HG02763 (cell line): ENCODE measurements at regions not wholly inside any gene's neighbourhood (a gene's known extent, or its start where the extent isn't known, plus 50 kb on each side); places are given as distances from the start of the nearest gene placed in this dataset.
"Not testable (repeated sequence)": the region's sequence is repeated elsewhere in the genome, so short reads cannot be mapped to it uniquely, and the experiment has no call there.

Source experiments
- ATAC-seq: cut with Tn5 transposase; IDR thresholded peaks from one replicate; pipeline ENCODE4 v1.9.1; 2021; ENCODE audit warnings: mild to moderate bottlenecking, moderate library complexity; ENCODE audit not compliant: unreplicated experiment

DNA sequence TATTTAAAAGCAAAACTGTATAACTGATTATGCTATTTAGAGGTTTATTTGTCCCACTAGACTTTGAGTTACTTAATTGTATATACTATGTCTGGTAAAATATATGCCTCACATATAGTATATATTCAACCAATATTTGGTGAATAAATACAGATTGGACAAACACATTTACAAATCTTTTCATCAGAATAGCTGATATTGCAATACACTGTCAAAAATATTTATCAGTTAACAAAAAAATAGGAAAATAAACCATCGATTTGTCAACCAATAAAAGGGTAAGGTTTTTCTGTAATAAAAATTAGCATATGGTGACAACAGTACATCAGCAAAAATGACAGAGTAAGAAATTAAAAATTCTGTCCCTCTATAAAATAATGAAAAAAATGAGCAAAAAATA lies 889.9 kb upstream of the INTU start:
- ATAC-seq: no peak

DNA sequence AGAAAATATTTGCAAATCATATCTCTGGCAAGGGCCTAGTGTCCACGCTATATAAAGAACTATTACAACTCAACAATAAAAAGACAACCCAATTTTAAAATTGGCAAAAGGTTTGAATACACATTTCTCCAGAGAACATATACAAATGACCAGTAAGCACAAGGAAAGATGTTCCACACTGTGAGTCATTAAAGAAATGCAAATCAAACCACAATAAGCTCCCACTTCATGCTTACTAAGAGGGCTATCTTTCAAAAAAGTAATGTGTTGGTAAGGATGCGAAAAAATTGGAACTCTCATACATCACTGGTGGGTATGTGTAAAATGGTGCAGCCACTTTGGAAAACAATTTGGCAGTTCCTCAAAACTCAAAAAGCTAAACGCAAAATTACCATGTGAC lies 884.0 kb upstream of the INTU start:
- no peak for ATAC-seq

- no peak for ATAC-seq
Observed at GRCh38 chr4:126750723-126751122, 882.0 kb upstream of the INTU start.

GRCh38 chr4:126752126-126752525 lies 880.6 kb upstream of the INTU start:
- ATAC-seq: no peak

DNA sequence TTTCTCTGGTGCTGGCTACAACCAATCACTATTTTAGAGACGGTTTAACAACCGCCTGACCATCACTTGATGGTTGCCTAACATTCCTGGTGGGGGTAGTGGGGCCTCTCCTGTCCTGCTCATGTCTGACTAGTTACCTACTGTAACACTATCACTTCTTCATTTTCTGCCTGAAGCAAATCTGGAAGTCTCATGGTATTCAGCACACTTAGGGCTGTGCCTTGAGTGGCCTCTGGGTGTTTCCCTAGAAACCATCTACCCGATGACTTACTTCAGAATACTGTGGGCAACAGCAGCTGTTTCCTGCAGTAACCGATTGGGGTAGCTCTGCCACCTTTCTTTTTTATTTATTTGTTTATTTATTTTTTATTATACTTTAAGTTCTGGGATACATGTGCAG lies 880.1 kb upstream of the INTU start:
- ATAC-seq: no peak

- no peak for ATAC-seq
Observed at GRCh38 chr4:126753592-126753991, 879.2 kb upstream of the INTU start.

GRCh38 chr4:126755506-126755905 lies 877.3 kb upstream of the INTU start:
- ATAC-seq: no peak

DNA sequence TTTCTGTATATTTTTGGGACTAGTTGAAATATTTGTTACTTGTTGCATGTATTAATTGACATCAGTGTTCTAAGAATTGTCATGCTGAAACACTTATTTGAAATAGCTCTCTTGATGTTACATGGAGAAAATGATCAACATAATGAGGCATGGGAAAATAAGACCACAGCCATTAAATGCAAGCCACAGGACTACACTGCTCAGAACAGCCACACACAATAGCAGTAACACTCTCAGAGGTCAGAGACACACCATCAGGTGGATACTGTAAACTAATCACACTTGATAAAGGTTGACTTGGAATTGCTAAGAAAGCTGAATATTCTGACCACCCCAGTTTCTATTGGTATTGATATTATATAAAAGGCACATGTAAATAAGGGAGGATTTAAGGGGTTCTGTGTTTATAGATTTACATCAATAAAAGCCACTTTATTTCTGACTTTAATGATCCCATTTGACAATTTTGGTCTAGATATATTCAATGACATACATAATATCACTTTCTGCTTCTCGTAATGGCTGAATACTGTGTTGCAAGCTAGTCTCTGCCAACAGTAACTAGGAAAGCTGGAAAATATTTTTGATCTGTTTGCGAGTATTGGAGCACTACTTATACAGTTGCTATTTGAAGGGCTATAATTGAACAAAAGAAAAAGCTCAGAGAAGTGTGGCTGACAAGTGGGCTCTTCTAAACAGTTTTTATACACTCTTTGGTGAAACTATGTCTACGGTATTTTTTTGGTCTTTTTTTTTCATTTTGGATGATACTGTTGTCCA lies 876.5 kb upstream of the INTU start:
- no peak for ATAC-seq

GRCh38 chr4:126757219-126757618 lies 875.5 kb upstream of the INTU start:
- no peak for ATAC-seq

GRCh38 chr4:126758493-126758892 lies 874.3 kb upstream of the INTU start:
- no peak for ATAC-seq

- ATAC-seq: no peak
Observed at GRCh38 chr4:126761947-126762662, 870.7 kb upstream of the INTU start.

GRCh38 chr4:126762663-126763247 lies 870.0 kb upstream of the INTU start:
- ATAC-seq: no peak

DNA sequence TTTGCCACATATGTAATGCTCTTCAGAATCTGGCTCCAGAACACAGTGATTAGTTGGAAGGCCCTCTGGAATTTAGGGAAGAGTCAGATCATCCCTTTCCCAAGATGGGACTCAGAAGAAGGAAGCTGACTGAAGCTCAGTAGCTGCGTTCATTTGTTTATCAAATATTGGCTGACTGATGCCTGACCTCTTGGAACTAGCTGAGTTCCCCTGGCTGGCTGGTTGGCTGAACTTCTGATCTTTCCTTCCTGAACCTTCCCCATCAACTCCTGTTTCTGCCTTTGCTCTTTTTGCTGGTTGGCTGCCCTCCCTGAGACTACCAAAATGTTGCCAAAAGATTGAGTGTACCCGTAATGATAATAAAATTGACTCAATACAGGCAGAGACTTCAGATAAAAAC lies 866.5 kb upstream of the INTU start:
- ATAC-seq: no peak

GRCh38 chr4:126768338-126768737 lies 864.4 kb upstream of the INTU start:
- ATAC-seq: no peak

- ATAC-seq: not testable (repeated sequence)
Observed at GRCh38 chr4:126770811-126771553, 861.8 kb upstream of the INTU start.

DNA sequence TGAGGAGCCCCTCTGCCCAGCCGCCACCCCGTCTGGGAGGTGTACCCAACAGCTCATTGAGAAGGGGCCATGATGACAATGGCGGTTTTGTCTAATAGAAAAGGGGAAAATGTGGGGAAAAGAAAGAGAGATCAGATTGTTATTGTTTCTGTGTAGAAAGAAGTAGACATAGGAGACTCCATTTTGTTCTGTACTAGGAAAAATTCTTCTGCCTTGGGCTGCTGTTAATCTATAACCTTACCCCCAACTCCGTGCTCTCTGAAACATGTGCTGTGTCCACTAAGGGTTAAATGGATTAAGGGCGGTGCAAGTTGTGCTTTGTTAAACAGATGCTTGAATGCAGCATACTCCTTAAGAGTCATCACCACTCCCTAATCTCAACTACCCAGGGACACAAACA lies 861.1 kb upstream of the INTU start:
- not testable (repeated sequence) for ATAC-seq

- no peak for ATAC-seq
Observed at GRCh38 chr4:126772662-126773061, 860.1 kb upstream of the INTU start.

GRCh38 chr4:126775485-126776106 lies 857.2 kb upstream of the INTU start:
- ATAC-seq: no peak

DNA sequence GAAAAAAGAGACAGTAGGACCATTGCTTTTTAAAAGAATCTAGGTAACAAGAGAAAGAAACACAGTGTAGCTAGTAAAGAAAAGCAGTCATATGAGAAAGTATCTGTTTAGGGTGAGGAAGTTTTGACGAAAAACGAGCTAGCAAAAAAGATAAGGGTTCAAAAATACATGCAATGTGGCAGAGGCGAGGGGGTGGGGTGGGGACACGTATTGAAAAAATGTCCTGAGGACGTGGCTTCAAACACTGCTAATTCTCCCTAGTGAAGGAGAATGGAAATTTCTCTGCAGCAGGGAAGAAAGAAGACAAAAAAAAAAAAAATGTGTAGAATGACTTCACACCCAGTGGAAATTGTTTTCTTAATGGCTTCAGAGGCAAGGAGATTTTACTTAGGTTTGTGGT lies 856.4 kb upstream of the INTU start:
- ATAC-seq: no peak

GRCh38 chr4:126777649-126778048 lies 855.1 kb upstream of the INTU start:
- ATAC-seq: no peak

GRCh38 chr4:126778348-126778747 lies 854.4 kb upstream of the INTU start:
- no peak for ATAC-seq
